ENCODE measurements at regions not wholly inside any gene's neighbourhood (a gene's known extent, or its start where the extent isn't known, plus 50 kb on each side); places are given as distances from the start of the nearest gene placed in this dataset.

GRCh38 chr2:12515871-12516270 lies 200.9 kb upstream of the TRIB2 start:
- TF ChIP-seq CTCF (IDR thresholded peaks at IDR 0.05; ENCODE audit: low read depth, low read length): no peak
- no peak for DNase-seq (ENCODE audit: extremely low read depth, low read depth)

- no peak for DNase-seq (ENCODE audit: extremely low read depth, low read depth)
- no peak for TF ChIP-seq CTCF (IDR thresholded peaks at IDR 0.05; ENCODE audit: low read depth, low read length)
Observed at GRCh38 chr2:12533337-12534005, 183.3 kb upstream of the TRIB2 start.

- peak; percentile 84 for DNase-seq (ENCODE audit: extremely low read depth, low read depth)
- no peak for TF ChIP-seq CTCF (IDR thresholded peaks at IDR 0.05; ENCODE audit: low read depth, low read length)
Observed at GRCh38 chr2:12534646-12535263, 182.0 kb upstream of the TRIB2 start.

GRCh38 chr2:12536976-12537375 lies 179.8 kb upstream of the TRIB2 start:
- TF ChIP-seq CTCF (IDR thresholded peaks at IDR 0.05; ENCODE audit: low read depth, low read length): no peak
- DNase-seq (ENCODE audit: extremely low read depth, low read depth): no peak

GRCh38 chr2:12538138-12538694 lies 178.5 kb upstream of the TRIB2 start:
- DNase-seq (ENCODE audit: extremely low read depth, low read depth): no peak
- TF ChIP-seq CTCF (IDR thresholded peaks at IDR 0.05; ENCODE audit: low read depth, low read length): no peak

- TF ChIP-seq CTCF (IDR thresholded peaks at IDR 0.05; ENCODE audit: low read depth, low read length): no peak
- no peak for DNase-seq (ENCODE audit: extremely low read depth, low read depth)
Observed at GRCh38 chr2:12539336-12539735, 177.4 kb upstream of the TRIB2 start.

- no peak for DNase-seq (ENCODE audit: extremely low read depth, low read depth)
- no peak for TF ChIP-seq CTCF (IDR thresholded peaks at IDR 0.05; ENCODE audit: low read depth, low read length)
Observed at GRCh38 chr2:12539776-12540562, 176.8 kb upstream of the TRIB2 start.

Data from AG09319 (cell line).